GM12878 (cell line): ENCODE measurements at regions not wholly inside any gene's neighbourhood (a gene's known extent, or its start where the extent isn't known, plus 50 kb on each side); places are given as distances from the start of the nearest gene placed in this dataset.

Experiments used
- ATAC-seq: fragments of 200-7000 bp; cut with Tn5 transposase; 3 replicates; pipeline ENCODE4 v1.9.1; 2020; ENCODE audit warnings: mild to moderate bottlenecking, moderate library complexity
- BruUV-seq: library from RNA; stranded (reverse); fragments of 400-500 nt; replicated peaks from 2 replicates; lab custom pipeline; 2021; lab: Mats Ljungman, UMichigan
- CTCF ChIA-PET: fragments of 300-600 bp; sonication (Branson Sonifier 250); formaldehyde crosslinking; extraction: SDS; loops from one replicate; lab custom pipeline; 2021; ENCODE audit warnings: inconsistent platforms; lab: Yijun Ruan, JAX
- POLR2A ChIA-PET: fragments of 350-600 bp; formaldehyde crosslinking; extraction: SDS; loops from one replicate; lab custom pipeline; 2021; ENCODE audit warnings: inconsistent platforms; lab: Charles Lee
- RAD21 ChIA-PET: fragments of 300-600 bp; sonication (Branson Sonifier 250); formaldehyde crosslinking; loops from one replicate; lab custom pipeline; 2023; ENCODE audit warnings: antibody characterized with exemption; ENCODE audit not compliant: unreplicated experiment; lab: Charles Lee
- SMC1A ChIA-PET: fragments of 300-600 bp; sonication (Branson Sonifier 250); formaldehyde crosslinking; loops from one replicate; lab custom pipeline; 2023; ENCODE audit not compliant: unreplicated experiment, uncharacterized antibody; lab: Charles Lee
- DNase-seq: peaks from one replicate; pipeline ENCODE4 v3.0.0-alpha.2; 2011; ENCODE audit warnings: low read depth, low spot score
- FAIRE-seq: peaks from 3 replicates; lab custom pipeline; 2011; peaks lifted over from hg19 to GRCh38; lab: Jason Lieb, UNC
- H2AFZ ChIP-seq: 2 replicates; pipeline ENCODE4 v1.6.0; 2011; ENCODE audit warnings: low read depth, low read length, control low read depth; ENCODE audit not compliant: control insufficient read depth
- H3K27ac ChIP-seq: 2 replicates; pipeline ENCODE4 v1.5.1; 2011; ENCODE audit warnings: control low read depth; ENCODE audit not compliant: control insufficient read depth, insufficient read depth
- H3K27me3 ChIP-seq, 2 experiments: replicated peaks in 1 of 2; 2 replicates each; pipeline versions ENCODE4 v1.6.0 to v1.6.1; 2011; ENCODE audit warnings: low read length in 1 of 2; ENCODE audit not compliant: control insufficient read depth in 2 of 2, insufficient read depth in 2 of 2
- H3K36me3 ChIP-seq, 2 experiments: 2 replicates each; pipeline ENCODE4 v1.5.1; 2011; ENCODE audit warnings: low read length in 1 of 2; ENCODE audit not compliant: control insufficient read depth in 2 of 2, insufficient read depth in 2 of 2
- H3K4me1 ChIP-seq: 2 replicates; pipeline ENCODE4 v1.6.1; 2011; ENCODE audit warnings: mild to moderate bottlenecking, low read length, moderate library complexity, mixed read lengths; ENCODE audit not compliant: control insufficient read depth, insufficient read depth
- H3K4me2 ChIP-seq: 2 replicates; pipeline ENCODE4 v1.6.0; 2011; ENCODE audit warnings: control low read depth; ENCODE audit not compliant: control insufficient read depth, insufficient read depth
- H3K4me3 ChIP-seq: fragments of 200-600 bp; sonication (generic); 2 replicates; pipeline ENCODE4 v1.5.1; 2016
- H3K79me2 ChIP-seq: 2 replicates; pipeline ENCODE4 v1.6.0; 2011; ENCODE audit warnings: low read length; ENCODE audit not compliant: control insufficient read depth, insufficient read depth
- H3K9ac ChIP-seq: 2 replicates; pipeline ENCODE4 v1.8.0; 2011; ENCODE audit warnings: low read length, control low read depth, mixed read lengths; ENCODE audit not compliant: control insufficient read depth, insufficient read depth
- H3K9me3 ChIP-seq: replicated peaks from 3 replicates; pipeline ENCODE4 v1.5.1; 2011; ENCODE audit warnings: mild to moderate bottlenecking, low read length; ENCODE audit not compliant: control insufficient read depth, insufficient read depth
- H4K20me1 ChIP-seq: 2 replicates; pipeline ENCODE4 v1.6.0; 2011; ENCODE audit not compliant: control insufficient read depth, insufficient read depth
- CBX5 ChIP-seq: sonication (generic); IDR thresholded peaks from 2 replicates; pipeline ENCODE4 v1.6.1; 2016; ENCODE audit warnings: low read depth, moderate library complexity, mild to moderate bottlenecking, inconsistent platforms
- CHD2 ChIP-seq: IDR thresholded peaks from 2 replicates; pipeline ENCODE4 v1.6.1; 2011; ENCODE audit warnings: low read depth, low read length, improper control_type of control experiment, borderline replicate concordance
- E2F8 ChIP-seq: fragments of 450-650 bp; IDR thresholded peaks from 2 replicates; pipeline ENCODE4 v1.6.1; 2018; ENCODE audit warnings: mild to moderate bottlenecking, low read depth, moderate library complexity; ENCODE audit not compliant: partially characterized antibody
- JUND ChIP-seq: IDR thresholded peaks from 2 replicates; pipeline ENCODE4 v1.6.1; 2012; ENCODE audit warnings: low read depth, mild to moderate bottlenecking, low read length, improper control_type of control experiment, moderate library complexity
- KDM1A ChIP-seq: fragments of 200-600 bp; sonication (generic); IDR thresholded peaks from 2 replicates; pipeline ENCODE4 v1.6.1; 2016; ENCODE audit warnings: borderline replicate concordance
- NFIC ChIP-seq: IDR thresholded peaks from 2 replicates; pipeline ENCODE4 v1.6.1; 2012; ENCODE audit warnings: low read depth, mild to moderate bottlenecking, inconsistent platforms, low read length, moderate library complexity
- NR2F1 ChIP-seq: fragments of 450-650 bp; conservative IDR thresholded peaks from 2 replicates; pipeline ENCODE4 v1.6.1; 2017; ENCODE audit warnings: mild to moderate bottlenecking
- PKNOX1 ChIP-seq: fragments of 450-650 bp; IDR thresholded peaks from 2 replicates; pipeline ENCODE4 v1.6.1; 2016; ENCODE audit warnings: mild to moderate bottlenecking
- SMARCA5 ChIP-seq: fragments of 450-650 bp; IDR thresholded peaks from 2 replicates; pipeline ENCODE4 v1.6.1; 2017; ENCODE audit warnings: mild to moderate bottlenecking
- SMC3 ChIP-seq: IDR thresholded peaks from 2 replicates; pipeline ENCODE4 v1.6.1; 2011; ENCODE audit warnings: low read length, improper control_type of control experiment, borderline replicate concordance
- STAT1 ChIP-seq: fragments of 450-650 bp; conservative IDR thresholded peaks from 2 replicates; pipeline ENCODE4 v1.6.1; 2014; ENCODE audit warnings: antibody characterized with exemption, mild to moderate bottlenecking
- STAT3 ChIP-seq: IDR thresholded peaks from 2 replicates; pipeline ENCODE4 v1.6.1; 2011; ENCODE audit warnings: low read depth, low read length, improper control_type of control experiment
- ZNF687 ChIP-seq: fragments of 450-650 bp; IDR thresholded peaks from 2 replicates; pipeline ENCODE4 v1.6.1; 2017; ENCODE audit warnings: mild to moderate bottlenecking, moderate library complexity
- WGBS: methylation state at CpG from one replicate; pipeline ENCODE4 v1.1.6; 2016; ENCODE audit warnings: low lambda C conversion rate; ENCODE audit not compliant: insufficient replicate concordance, insufficient coverage; ENCODE audit errors: missing lambda C conversion rate; 5-methylcytosine and 5-hydroxymethylcytosine counted together
- in situ Hi-C: fragments of 300-500 bp; cut with MboI; formaldehyde crosslinking; loops from 9 replicates; pipeline ENCODE4 v1.14.3; 2018; ENCODE audit warnings: mixed read lengths
- intact Hi-C: fragments of 100-400 bp; cut with micrococcal nuclease; formaldehyde crosslinking; loops from one replicate; pipeline ENCODE4 v1.14.2; 2022; ENCODE audit not compliant: unreplicated experiment
- TF ChIP-seq, protein P1 (sequence below): fragments of 450-650 bp; IDR thresholded peaks from 2 replicates; pipeline ENCODE4 v1.6.1; 2016; ENCODE audit warnings: mild to moderate bottlenecking
- TF ChIP-seq, protein P2 (sequence below): IDR thresholded peaks from 2 replicates; pipeline ENCODE4 v1.6.1; 2012; ENCODE audit warnings: low read depth, low read length, improper control_type of control experiment

GRCh38 chr5:120792477-120792876 lies 328.4 kb downstream of the PRR16 start:
- Histone ChIP-seq H3K79me2 (no peaks in the 10 kb centered on the region), H3K36me3 (no peaks in the 10 kb centered on the region), H3K4me3 (no peak overlapping the region), H3K27ac (no peak overlapping the region), H3K9ac (no peak overlapping the region), H3K9me3 (no peaks in the 10 kb centered on the region), H4K20me1 (no peaks in the 10 kb centered on the region), H3K27me3 (no peaks in the 10 kb centered on the region), H3K4me2 (no peak overlapping the region), H2AFZ (no peak overlapping the region), H3K4me1 (no peaks in the 10 kb centered on the region)
- no peak for TF ChIP-seq ZNF687
- no peak for TF ChIP-seq STAT1
- TF ChIP-seq PKNOX1, result no peak
- TF ChIP-seq, protein P1, sequence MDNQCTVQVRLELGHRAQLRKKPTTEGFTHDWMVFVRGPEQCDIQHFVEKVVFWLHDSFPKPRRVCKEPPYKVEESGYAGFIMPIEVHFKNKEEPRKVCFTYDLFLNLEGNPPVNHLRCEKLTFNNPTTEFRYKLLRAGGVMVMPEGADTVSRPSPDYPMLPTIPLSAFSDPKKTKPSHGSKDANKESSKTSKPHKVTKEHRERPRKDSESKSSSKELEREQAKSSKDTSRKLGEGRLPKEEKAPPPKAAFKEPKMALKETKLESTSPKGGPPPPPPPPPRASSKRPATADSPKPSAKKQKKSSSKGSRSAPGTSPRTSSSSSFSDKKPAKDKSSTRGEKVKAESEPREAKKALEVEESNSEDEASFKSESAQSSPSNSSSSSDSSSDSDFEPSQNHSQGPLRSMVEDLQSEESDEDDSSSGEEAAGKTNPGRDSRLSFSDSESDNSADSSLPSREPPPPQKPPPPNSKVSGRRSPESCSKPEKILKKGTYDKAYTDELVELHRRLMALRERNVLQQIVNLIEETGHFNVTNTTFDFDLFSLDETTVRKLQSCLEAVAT, result no peak
- no peak for TF ChIP-seq KDM1A
- no peak for TF ChIP-seq E2F8
- TF ChIP-seq JUND, result no peak
- TF ChIP-seq NR2F1, result no peak
- no peak for TF ChIP-seq CHD2
- TF ChIP-seq, protein P2, sequence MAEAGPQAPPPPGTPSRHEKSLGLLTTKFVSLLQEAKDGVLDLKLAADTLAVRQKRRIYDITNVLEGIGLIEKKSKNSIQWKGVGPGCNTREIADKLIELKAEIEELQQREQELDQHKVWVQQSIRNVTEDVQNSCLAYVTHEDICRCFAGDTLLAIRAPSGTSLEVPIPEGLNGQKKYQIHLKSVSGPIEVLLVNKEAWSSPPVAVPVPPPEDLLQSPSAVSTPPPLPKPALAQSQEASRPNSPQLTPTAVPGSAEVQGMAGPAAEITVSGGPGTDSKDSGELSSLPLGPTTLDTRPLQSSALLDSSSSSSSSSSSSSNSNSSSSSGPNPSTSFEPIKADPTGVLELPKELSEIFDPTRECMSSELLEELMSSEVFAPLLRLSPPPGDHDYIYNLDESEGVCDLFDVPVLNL, result no peak
- no peak for TF ChIP-seq STAT3
- TF ChIP-seq SMARCA5, result no peak
- no peak for TF ChIP-seq SMC3
- TF ChIP-seq NFIC, result no peak
- TF ChIP-seq CBX5, result no peak
- WGBS, result 13% methylated on average over 2 of the region's 2 CpGs
- SMC1A ChIA-PET, result no interaction called here
- RAD21 ChIA-PET, result no interaction called here
- intact Hi-C loops, result no loop called here
- FAIRE-seq, result no peak
- no peak for DNase-seq
- in situ Hi-C loops, result no loop called here
- ATAC-seq, result no peak
- CTCF ChIA-PET, result interaction anchor here (0.7 kb wide), 1 partner anchor 8 kb away, joined by 4 read pairs; no protein-coding TSS in a partner anchor
- no TSS peak for BruUV-seq
- POLR2A ChIA-PET, result no interaction called here
